Ovary (tissue), 3 donors: ENCODE measurements at regions not wholly inside any gene's neighbourhood (a gene's known extent, or its start where the extent isn't known, plus 50 kb on each side); places are given as distances from the start of the nearest gene placed in this dataset.

Experiments used
- CTCF ChIP-seq, 3 donors: fragments of 450-650 bp in 2 of 3; fragments of 200-600 bp in 1 of 3; IDR thresholded peaks; one replicate each; pipeline versions ENCODE4 v1.5.1 to v1.8.0; 2016 to 2022; ENCODE audit warnings: antibody characterized with exemption in 3 of 3, mild to moderate bottlenecking in 1 of 3
- POLR2A ChIP-seq: fragments of 450-650 bp; IDR thresholded peaks from one replicate; pipeline ENCODE4 v1.6.1; 2017; ENCODE audit warnings: antibody characterized with exemption, mild to moderate bottlenecking, moderate library complexity
- donor health status: DM: no; HTN: no; CAD: no.

- no peak for TF ChIP-seq POLR2A
- no peak for TF ChIP-seq CTCF (IDR thresholded peaks at IDR 0.05)
Observed at GRCh38 chr4:115228851-115229250, 115.4 kb upstream of the NDST4 start.
